ENCODE measurements at regions not wholly inside any gene's neighbourhood (a gene's known extent, or its start where the extent isn't known, plus 50 kb on each side); places are given as distances from the start of the nearest gene placed in this dataset.

DNA sequence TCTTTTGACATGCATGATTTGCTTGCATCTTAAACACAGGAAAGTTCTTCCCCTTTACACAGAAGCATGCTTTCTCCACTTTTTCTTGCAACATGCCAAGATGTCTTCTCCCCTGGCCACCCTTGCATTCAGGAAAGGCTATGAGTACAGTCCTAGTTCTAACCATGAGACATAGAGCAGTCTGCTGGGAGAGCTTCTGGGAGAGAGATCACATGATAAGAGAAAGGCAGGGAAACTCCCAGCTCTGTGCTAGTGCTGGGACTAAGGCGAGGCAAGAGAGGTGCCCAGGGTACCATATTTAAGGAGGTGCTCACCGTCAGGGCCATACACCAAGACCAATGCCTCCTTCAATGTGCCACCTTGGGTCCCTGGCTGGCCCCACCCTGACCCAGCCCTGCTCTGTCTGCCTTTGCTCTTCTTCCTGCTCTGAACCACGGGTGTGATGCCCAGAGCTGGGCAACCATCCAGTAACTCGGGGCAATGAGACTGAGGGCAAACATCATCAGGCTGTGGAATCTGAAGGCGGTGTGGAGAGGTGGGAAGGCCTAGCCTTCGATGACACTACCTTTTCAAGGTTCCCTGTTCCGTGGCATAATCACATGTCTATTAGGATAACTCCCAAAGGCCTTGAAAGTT lies 77.4 kb upstream of the PRR20G start (continued):
- TF ChIP-seq TCF7L2 (IDR thresholded peaks at IDR 0.05; ENCODE audit: borderline replicate concordance, extremely low read depth, insufficient read depth, insufficient read length) (no peak), CBX3 (IDR thresholded peaks at IDR 0.05; ENCODE audit: low read depth) (no peak), ELF1 (IDR thresholded peaks at IDR 0.05; ENCODE audit: borderline replicate concordance, low read depth) (no peak), EZH2 (IDR thresholded peaks at IDR 0.05) (no peak), POLR2A (IDR thresholded peaks at IDR 0.05; ENCODE audit: borderline replicate concordance, extremely low read depth, insufficient read depth, insufficient read length) (no peak), EZH2phosphoT487 (IDR thresholded peaks at IDR 0.05; ENCODE audit: borderline replicate concordance) (no peak)
- TF ChIP-seq, protein P1, sequence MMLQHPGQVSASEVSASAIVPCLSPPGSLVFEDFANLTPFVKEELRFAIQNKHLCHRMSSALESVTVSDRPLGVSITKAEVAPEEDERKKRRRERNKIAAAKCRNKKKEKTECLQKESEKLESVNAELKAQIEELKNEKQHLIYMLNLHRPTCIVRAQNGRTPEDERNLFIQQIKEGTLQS (IDR thresholded peaks at IDR 0.05), result no peak
- TF ChIP-seq, protein P2, sequence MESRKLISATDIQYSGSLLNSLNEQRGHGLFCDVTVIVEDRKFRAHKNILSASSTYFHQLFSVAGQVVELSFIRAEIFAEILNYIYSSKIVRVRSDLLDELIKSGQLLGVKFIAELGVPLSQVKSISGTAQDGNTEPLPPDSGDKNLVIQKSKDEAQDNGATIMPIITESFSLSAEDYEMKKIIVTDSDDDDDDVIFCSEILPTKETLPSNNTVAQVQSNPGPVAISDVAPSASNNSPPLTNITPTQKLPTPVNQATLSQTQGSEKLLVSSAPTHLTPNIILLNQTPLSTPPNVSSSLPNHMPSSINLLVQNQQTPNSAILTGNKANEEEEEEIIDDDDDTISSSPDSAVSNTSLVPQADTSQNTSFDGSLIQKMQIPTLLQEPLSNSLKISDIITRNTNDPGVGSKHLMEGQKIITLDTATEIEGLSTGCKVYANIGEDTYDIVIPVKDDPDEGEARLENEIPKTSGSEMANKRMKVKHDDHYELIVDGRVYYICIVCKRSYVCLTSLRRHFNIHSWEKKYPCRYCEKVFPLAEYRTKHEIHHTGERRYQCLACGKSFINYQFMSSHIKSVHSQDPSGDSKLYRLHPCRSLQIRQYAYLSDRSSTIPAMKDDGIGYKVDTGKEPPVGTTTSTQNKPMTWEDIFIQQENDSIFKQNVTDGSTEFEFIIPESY (IDR thresholded peaks at IDR 0.05; ENCODE audit: extremely low read depth, insufficient replicate concordance, low read length), result no peak

DNA sequence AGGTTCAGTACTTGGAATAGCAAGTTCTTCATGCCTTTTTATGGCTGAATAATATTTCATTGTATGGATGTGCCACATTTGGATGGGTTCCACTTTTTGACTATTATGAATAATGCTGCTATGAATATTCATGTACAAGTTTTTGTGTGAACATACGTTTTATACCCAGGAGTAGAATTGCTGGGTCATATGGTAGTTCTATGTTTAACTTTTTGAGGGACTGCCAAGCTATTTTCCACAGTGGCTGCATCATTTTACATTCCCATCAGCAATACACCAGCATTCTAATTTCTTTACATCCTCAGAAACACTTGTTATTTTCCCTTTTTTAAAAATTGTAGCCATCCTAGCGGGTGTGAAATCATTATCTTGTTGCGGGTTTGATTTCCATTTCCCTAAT lies 76.0 kb upstream of the PRR20G start:
- no peaks in the 10 kb centered on the region for H3K4me1 ChIP-seq (ENCODE audit: control insufficient read depth in 1 of 2, insufficient read depth in 2 of 2, low read length in 2 of 2)
- H3K9me2 ChIP-seq (ENCODE audit: insufficient read depth), result no peaks in the 10 kb centered on the region
- no TSS peak for BruUV-seq (replicated peaks)
- no peak for ATAC-seq
- peaks cover 7% of the 10 kb centered on the region; the same call in 1 of the 2 replicates for H3K27me3 ChIP-seq (ENCODE audit: insufficient read depth, low read length)
- no peaks in the 10 kb centered on the region for H4K20me1 ChIP-seq (ENCODE audit: insufficient read depth)
- ChIA-PET CTCF (no interaction called here), RAD21 (ENCODE audit: low non-redundant PET in 1 of 2, low total read pairs in 2 of 2, uncharacterized antibody in 2 of 2, unreplicated experiment in 2 of 2) (no interaction called here), POLR2A (no interaction called here)
- DNase-seq (ENCODE audit: low read depth, low spot score), result no peak
- intact Hi-C loops (cut with micrococcal nuclease), result no loop called here
- no peak overlapping the region for H3K4me2 ChIP-seq (ENCODE audit: low read length)
- no peak overlapping the region for H2AFZ ChIP-seq (ENCODE audit: low read depth, low read length, poor library complexity, severe bottlenecking)
- no peak overlapping the region for H3K27ac ChIP-seq (ENCODE audit: low read depth, low read length)
- no peaks in the 10 kb centered on the region for H3K79me2 ChIP-seq (ENCODE audit: insufficient read depth, low read length)
- H3K36me3 ChIP-seq (ENCODE audit: control insufficient read depth in 1 of 2, insufficient read depth in 2 of 2, low read length in 2 of 2), result no peaks in the 10 kb centered on the region
- H3K4me3 ChIP-seq (replicated peaks in 1 of 2; ENCODE audit: low read depth in 1 of 2, low read length in 2 of 2), result no peak overlapping the region
- H3K9ac ChIP-seq (ENCODE audit: low read length), result no peak overlapping the region
- no peaks in the 10 kb centered on the region for H3K9me3 ChIP-seq (ENCODE audit: control insufficient read depth in 1 of 2, insufficient read depth in 1 of 2, low read depth in 1 of 2, low read length in 2 of 2)
- TF ChIP-seq JUND (IDR thresholded peaks at IDR 0.05), result no peak
- no peak for TF ChIP-seq CBX3 (IDR thresholded peaks at IDR 0.05; ENCODE audit: low read depth)
- TF ChIP-seq RAD21 (IDR thresholded peaks at IDR 0.05; ENCODE audit: low read depth), result no peak
- TF ChIP-seq SP1 (IDR thresholded peaks at IDR 0.05; ENCODE audit: low read depth), result no peak
- TF ChIP-seq POLR2AphosphoS5 (IDR thresholded peaks at IDR 0.05; ENCODE audit: low read depth, low read length), result no peak
- no peak for TF ChIP-seq ZNF274 (IDR thresholded peaks at IDR 0.05; ENCODE audit: low read depth, low read length)
- TF ChIP-seq, protein P2 (IDR thresholded peaks at IDR 0.05; ENCODE audit: extremely low read depth, insufficient replicate concordance, low read length), result no peak
- TF ChIP-seq SIN3A (IDR thresholded peaks at IDR 0.05; ENCODE audit: low read depth), result no peak
- TF ChIP-seq, protein P3, sequence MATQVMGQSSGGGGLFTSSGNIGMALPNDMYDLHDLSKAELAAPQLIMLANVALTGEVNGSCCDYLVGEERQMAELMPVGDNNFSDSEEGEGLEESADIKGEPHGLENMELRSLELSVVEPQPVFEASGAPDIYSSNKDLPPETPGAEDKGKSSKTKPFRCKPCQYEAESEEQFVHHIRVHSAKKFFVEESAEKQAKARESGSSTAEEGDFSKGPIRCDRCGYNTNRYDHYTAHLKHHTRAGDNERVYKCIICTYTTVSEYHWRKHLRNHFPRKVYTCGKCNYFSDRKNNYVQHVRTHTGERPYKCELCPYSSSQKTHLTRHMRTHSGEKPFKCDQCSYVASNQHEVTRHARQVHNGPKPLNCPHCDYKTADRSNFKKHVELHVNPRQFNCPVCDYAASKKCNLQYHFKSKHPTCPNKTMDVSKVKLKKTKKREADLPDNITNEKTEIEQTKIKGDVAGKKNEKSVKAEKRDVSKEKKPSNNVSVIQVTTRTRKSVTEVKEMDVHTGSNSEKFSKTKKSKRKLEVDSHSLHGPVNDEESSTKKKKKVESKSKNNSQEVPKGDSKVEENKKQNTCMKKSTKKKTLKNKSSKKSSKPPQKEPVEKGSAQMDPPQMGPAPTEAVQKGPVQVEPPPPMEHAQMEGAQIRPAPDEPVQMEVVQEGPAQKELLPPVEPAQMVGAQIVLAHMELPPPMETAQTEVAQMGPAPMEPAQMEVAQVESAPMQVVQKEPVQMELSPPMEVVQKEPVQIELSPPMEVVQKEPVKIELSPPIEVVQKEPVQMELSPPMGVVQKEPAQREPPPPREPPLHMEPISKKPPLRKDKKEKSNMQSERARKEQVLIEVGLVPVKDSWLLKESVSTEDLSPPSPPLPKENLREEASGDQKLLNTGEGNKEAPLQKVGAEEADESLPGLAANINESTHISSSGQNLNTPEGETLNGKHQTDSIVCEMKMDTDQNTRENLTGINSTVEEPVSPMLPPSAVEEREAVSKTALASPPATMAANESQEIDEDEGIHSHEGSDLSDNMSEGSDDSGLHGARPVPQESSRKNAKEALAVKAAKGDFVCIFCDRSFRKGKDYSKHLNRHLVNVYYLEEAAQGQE (IDR thresholded peaks at IDR 0.05; ENCODE audit: low read depth), result no peak
- no peak for TF ChIP-seq EGR1 (IDR thresholded peaks at IDR 0.05; ENCODE audit: low read depth)
- TF ChIP-seq FOSL1 (IDR thresholded peaks at IDR 0.05; ENCODE audit: low read depth), result no peak
- no peak for TF ChIP-seq ZFX (IDR thresholded peaks at IDR 0.05)
- TF ChIP-seq ELF1 (IDR thresholded peaks at IDR 0.05; ENCODE audit: borderline replicate concordance, low read depth), result no peak

Data from HCT116 (cell line).